PC-9 (cell line): ENCODE measurements at regions not wholly inside any gene's neighbourhood (a gene's known extent, or its start where the extent isn't known, plus 50 kb on each side); places are given as distances from the start of the nearest gene placed in this dataset.
A peak's percentile ranks its signal among the peaks of the same experiment; 100 is the strongest.

Experiments
- BruUV-seq: library from RNA; stranded (reverse); fragments of 400-500 nt; replicated peaks from 2 replicates; lab custom pipeline; 2021; lab: Mats Ljungman, UMichigan
- CTCF ChIA-PET: fragments of 300-600 bp; sonication (Branson Sonifier 250); formaldehyde crosslinking; loops from one replicate; lab custom pipeline; 2022; ENCODE audit warnings: antibody characterized with exemption; lab: Charles Lee
- POLR2A ChIA-PET: fragments of 300-600 bp; sonication (Branson Sonifier 250); formaldehyde crosslinking; loops from one replicate; lab custom pipeline; 2022; ENCODE audit warnings: antibody characterized with exemption; ENCODE audit not compliant: unreplicated experiment; lab: Charles Lee
- DNase-seq, 2 experiments: peaks; one replicate each; pipeline versions ENCODE4 v3.0.0 to v3.0.0-alpha.2; 2015 to 2022; ENCODE audit warnings: mixed read lengths in 1 of 2
- H2AFZ ChIP-seq: fragments of 200-600 bp; sonication (generic); 2 replicates; pipeline ENCODE4 v1.8.1; 2017; ENCODE audit warnings: antibody characterized with exemption
- H3F3A ChIP-seq: fragments of 200-600 bp; sonication (generic); 2 replicates; pipeline ENCODE4 v1.8.1; 2017; ENCODE audit warnings: antibody characterized with exemption, mild to moderate bottlenecking, low read depth; ENCODE audit not compliant: insufficient read depth
- H3K27ac ChIP-seq: fragments of 200-600 bp; sonication (generic); 2 replicates; pipeline ENCODE4 v1.6.1; 2016; ENCODE audit warnings: mixed run types
- H3K27me3 ChIP-seq: fragments of 200-600 bp; sonication (generic); 2 replicates; pipeline ENCODE4 v1.6.1; 2016; ENCODE audit warnings: low read depth, mixed run types; ENCODE audit not compliant: insufficient read depth
- H3K36me3 ChIP-seq: fragments of 200-600 bp; sonication (generic); 2 replicates; pipeline ENCODE4 v1.6.1; 2016; ENCODE audit warnings: low read depth, mixed run types
- H3K4me1 ChIP-seq: fragments of 200-600 bp; sonication (generic); replicated peaks from 2 replicates; pipeline ENCODE4 v1.6.1; 2016; ENCODE audit warnings: mixed run types; ENCODE audit not compliant: insufficient read depth
- H3K4me2 ChIP-seq: fragments of 200-600 bp; sonication (generic); 2 replicates; pipeline ENCODE4 v1.6.1; 2017; ENCODE audit warnings: mixed run types
- H3K4me3 ChIP-seq: fragments of 200-600 bp; sonication (generic); 2 replicates; pipeline ENCODE4 v1.6.1; 2016; ENCODE audit warnings: mixed run types
- H3K79me2 ChIP-seq: fragments of 200-600 bp; sonication (generic); 2 replicates; pipeline ENCODE4 v1.6.1; 2017; ENCODE audit warnings: low read depth, mixed run types
- H3K9me2 ChIP-seq: fragments of 200-600 bp; sonication (generic); 2 replicates; pipeline ENCODE4 v1.8.1; 2017; ENCODE audit warnings: mild to moderate bottlenecking; ENCODE audit not compliant: insufficient read depth
- H3K9me3 ChIP-seq: fragments of 200-600 bp; sonication (generic); 2 replicates; pipeline ENCODE4 v1.8.1; 2016; ENCODE audit warnings: low read depth; ENCODE audit not compliant: insufficient read depth
- H4K20me1 ChIP-seq: fragments of 200-600 bp; sonication (generic); 2 replicates; pipeline ENCODE4 v1.8.1; 2017; ENCODE audit not compliant: insufficient read depth
- EZH2 ChIP-seq: fragments of 200-600 bp; sonication (generic); IDR thresholded peaks from 2 replicates; pipeline ENCODE4 v1.8.0; 2017; ENCODE audit warnings: antibody characterized with exemption, low read depth
- intact Hi-C: fragments of 100-400 bp; cut with micrococcal nuclease; formaldehyde crosslinking; loops from one replicate; pipeline ENCODE4 v1.10.0; 2022; ENCODE audit not compliant: unreplicated experiment
- TF ChIP-seq, protein P1 (sequence below): fragments of 200-600 bp; sonication (generic); conservative IDR thresholded peaks from 2 replicates; pipeline ENCODE4 v1.6.1; 2017; ENCODE audit warnings: mixed run types, antibody characterized with exemption, mild to moderate bottlenecking, moderate library complexity

DNA sequence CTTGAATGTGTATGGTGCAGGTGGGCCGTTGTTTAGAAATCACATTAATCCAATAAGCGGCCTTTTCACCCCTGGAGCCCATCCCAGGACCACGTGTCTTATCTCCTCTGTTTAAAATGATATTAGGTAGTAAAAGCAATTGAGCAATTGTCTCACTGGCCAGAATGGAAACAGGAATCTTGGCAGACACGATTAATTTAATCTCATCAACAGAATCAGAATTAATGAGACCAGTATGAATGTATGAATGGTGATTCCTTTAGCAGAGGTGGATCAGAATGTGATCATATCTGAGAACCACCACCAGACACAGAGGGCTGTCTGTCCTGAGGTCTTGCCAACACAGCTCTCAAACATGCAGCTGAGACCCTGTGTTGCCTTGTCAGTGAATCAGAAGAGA lies 1591.4 kb downstream of the REEP3 start:
- no peaks in the 10 kb centered on the region for H3K9me2 ChIP-seq
- H2AFZ ChIP-seq = no peak overlapping the region
- no peaks in the 10 kb centered on the region; the same call in 1 of the 2 replicates for H3K36me3 ChIP-seq
- no peak overlapping the region for H3K4me2 ChIP-seq
- H4K20me1 ChIP-seq = no peaks in the 10 kb centered on the region
- no peak overlapping the region for H3K4me3 ChIP-seq
- no peaks in the 10 kb centered on the region for H3K9me3 ChIP-seq
- DNase-seq = no peak
- H3F3A ChIP-seq = no peaks in the 10 kb centered on the region
- ChIA-PET POLR2A (no interaction called here), CTCF (no interaction called here)
- no peaks in the 10 kb centered on the region; the same call in 1 of the 2 replicates for H3K4me1 ChIP-seq
- no TSS peak for BruUV-seq
- intact Hi-C loops = no loop called here
- TF ChIP-seq EZH2 = no peak
- TF ChIP-seq, protein P1, sequence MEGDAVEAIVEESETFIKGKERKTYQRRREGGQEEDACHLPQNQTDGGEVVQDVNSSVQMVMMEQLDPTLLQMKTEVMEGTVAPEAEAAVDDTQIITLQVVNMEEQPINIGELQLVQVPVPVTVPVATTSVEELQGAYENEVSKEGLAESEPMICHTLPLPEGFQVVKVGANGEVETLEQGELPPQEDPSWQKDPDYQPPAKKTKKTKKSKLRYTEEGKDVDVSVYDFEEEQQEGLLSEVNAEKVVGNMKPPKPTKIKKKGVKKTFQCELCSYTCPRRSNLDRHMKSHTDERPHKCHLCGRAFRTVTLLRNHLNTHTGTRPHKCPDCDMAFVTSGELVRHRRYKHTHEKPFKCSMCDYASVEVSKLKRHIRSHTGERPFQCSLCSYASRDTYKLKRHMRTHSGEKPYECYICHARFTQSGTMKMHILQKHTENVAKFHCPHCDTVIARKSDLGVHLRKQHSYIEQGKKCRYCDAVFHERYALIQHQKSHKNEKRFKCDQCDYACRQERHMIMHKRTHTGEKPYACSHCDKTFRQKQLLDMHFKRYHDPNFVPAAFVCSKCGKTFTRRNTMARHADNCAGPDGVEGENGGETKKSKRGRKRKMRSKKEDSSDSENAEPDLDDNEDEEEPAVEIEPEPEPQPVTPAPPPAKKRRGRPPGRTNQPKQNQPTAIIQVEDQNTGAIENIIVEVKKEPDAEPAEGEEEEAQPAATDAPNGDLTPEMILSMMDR = no peak
- H3K27me3 ChIP-seq = no peaks in the 10 kb centered on the region
- H3K27ac ChIP-seq = no peak overlapping the region
- no peaks in the 10 kb centered on the region for H3K79me2 ChIP-seq

- Histone ChIP-seq H3K4me3 (no peak overlapping the region), H3K9me2 (no peaks in the 10 kb centered on the region), H3K27ac (peak overlapping the region; percentile 27), H3K27me3 (no peaks in the 10 kb centered on the region), H2AFZ (no peak overlapping the region), H3K4me1 (peaks cover 22% of the 10 kb centered on the region), H3K4me2 (peak overlapping the region; percentile 30), H3K79me2 (no peaks in the 10 kb centered on the region), H3F3A (peaks cover 11% of the 10 kb centered on the region; the same call in 1 of the 2 replicates), H3K36me3 (no peaks in the 10 kb centered on the region), H3K9me3 (0 out of 2 replicates have a peak, but pooled peaks cover 16% of the 10 kb centered on the region), H4K20me1 (no peaks in the 10 kb centered on the region)
- ChIA-PET POLR2A (no interaction called here), CTCF (interaction anchor here (0.6 kb wide), 1 partner anchor 144 kb away, joined by 3 read pairs; no protein-coding TSS in a partner anchor)
- DNase-seq = peak in 1 of 2 experiments; percentile 71
- intact Hi-C loops = loop anchor here (1.0 kb wide), 1 partner anchor 19 kb away; no protein-coding TSS in a partner anchor
- no TSS peak for BruUV-seq
- TF ChIP-seq, protein P1 = no peak
- no peak for TF ChIP-seq EZH2
These were observed 1601.9 kb downstream of the REEP3 start for GRCh38 chr10:65123120-65123519.

DNA sequence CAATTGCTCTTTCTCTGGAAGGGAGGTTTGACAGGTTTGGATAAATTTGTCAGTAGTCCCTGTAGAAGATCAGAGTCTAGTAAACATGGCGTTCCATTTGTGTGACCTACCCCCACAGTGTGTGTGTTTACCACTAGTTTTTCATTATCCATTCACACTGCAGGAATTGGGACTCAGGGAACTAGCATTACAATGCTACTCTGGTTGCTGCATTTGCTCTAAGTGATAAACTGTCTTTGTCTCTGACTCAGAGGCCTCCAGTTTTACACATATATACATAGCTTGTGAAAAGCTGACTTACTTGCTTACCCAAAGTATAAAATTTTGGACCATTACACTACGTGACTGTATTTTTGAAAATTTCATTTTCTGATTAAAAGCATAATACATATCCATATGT lies 1604.0 kb downstream of the REEP3 start:
- no peaks in the 10 kb centered on the region for H3K79me2 ChIP-seq
- CTCF ChIA-PET = no interaction called here
- intact Hi-C loops = no loop called here
- peaks cover 22% of the 10 kb centered on the region for H3K4me1 ChIP-seq
- no TSS peak for BruUV-seq
- H2AFZ ChIP-seq = no peak overlapping the region
- no peaks in the 10 kb centered on the region for H4K20me1 ChIP-seq
- H3K9me3 ChIP-seq = 0 out of 2 replicates have a peak, but pooled peaks cover 10% of the 10 kb centered on the region
- H3F3A ChIP-seq = peaks cover 11% of the 10 kb centered on the region; the same call in 1 of the 2 replicates
- H3K27ac ChIP-seq = no peak overlapping the region
- no peak for DNase-seq
- no peaks in the 10 kb centered on the region for H3K9me2 ChIP-seq
- POLR2A ChIA-PET = no interaction called here
- no peak overlapping the region for H3K4me3 ChIP-seq
- no peaks in the 10 kb centered on the region for H3K27me3 ChIP-seq
- no peak overlapping the region for H3K4me2 ChIP-seq
- no peak for TF ChIP-seq EZH2
- TF ChIP-seq, protein P1 = no peak
- H3K36me3 ChIP-seq = no peaks in the 10 kb centered on the region
